Stimulated activated CD4-positive, alpha-beta T cell treated with anti-CD3 and anti-CD28 coated beads, Interleukin-15, amount 100 ng/mL, for 24 hours (primary cell): ENCODE measurements at regions not wholly inside any gene's neighbourhood (a gene's known extent, or its start where the extent isn't known, plus 50 kb on each side); places are given as distances from the start of the nearest gene placed in this dataset.

Experiments
- DNase-seq: peaks from one replicate; pipeline ENCODE4 v3.0.0-alpha.2; 2020

DNA sequence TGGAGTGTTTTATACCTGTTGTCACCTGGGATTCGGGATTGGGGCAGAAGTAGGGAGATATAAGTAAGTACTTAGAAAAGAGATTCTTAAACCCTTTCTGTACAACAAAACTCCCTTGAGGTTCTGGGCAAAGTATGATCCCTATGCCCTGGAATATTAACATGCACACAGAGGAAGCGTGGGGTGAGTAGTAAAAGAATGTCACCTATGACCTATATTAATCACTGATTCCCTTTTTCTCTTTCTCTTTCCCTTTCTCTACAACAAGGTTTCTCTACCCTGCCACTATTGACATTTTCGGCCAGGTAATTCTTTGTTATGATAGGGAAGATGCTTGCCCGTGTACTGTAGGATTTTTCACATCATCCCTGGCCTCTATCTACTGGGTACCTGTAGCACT lies 209.7 kb upstream of the PLET1 start:
- no peak for DNase-seq

DNA sequence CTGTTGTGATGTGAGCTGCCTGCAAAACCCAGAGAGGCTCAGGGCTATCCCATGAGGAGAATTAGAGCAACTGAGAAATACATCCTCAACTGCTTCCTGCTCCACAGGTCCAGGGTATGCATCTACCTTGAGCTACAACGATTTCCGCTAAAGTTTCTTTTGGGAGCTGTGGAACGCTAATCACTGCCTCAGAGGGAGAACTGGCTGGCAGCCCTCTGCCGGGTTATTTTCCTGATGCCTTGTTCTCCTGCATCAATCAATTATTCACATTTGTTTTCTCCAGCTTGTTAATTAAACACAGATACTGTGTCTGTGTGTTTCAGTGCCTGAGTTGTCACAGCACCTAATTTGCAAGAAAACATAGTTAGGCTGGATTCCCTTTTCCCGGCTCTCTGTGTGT lies 211.1 kb upstream of the PLET1 start:
- DNase-seq: no peak

DNA sequence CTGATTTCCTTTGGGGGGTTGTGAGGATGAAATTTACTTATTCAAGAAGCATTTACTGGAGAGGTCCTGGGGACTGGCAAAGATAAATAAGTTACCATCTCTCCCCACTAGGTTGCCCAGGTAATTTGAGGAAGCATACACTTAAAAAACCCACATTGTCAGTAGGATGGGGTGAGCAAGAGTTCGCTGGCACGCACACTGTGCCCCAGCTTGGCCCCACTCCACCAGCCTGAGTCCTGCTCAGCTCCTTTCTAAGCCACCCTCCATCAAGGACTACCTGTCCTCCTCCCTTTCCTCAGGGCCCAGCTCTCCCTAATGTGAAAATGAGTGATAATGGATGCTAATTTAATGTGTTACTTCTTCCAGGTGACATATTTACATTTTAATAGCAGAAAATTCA lies 216.5 kb upstream of the PLET1 start:
- DNase-seq: no peak

DNA sequence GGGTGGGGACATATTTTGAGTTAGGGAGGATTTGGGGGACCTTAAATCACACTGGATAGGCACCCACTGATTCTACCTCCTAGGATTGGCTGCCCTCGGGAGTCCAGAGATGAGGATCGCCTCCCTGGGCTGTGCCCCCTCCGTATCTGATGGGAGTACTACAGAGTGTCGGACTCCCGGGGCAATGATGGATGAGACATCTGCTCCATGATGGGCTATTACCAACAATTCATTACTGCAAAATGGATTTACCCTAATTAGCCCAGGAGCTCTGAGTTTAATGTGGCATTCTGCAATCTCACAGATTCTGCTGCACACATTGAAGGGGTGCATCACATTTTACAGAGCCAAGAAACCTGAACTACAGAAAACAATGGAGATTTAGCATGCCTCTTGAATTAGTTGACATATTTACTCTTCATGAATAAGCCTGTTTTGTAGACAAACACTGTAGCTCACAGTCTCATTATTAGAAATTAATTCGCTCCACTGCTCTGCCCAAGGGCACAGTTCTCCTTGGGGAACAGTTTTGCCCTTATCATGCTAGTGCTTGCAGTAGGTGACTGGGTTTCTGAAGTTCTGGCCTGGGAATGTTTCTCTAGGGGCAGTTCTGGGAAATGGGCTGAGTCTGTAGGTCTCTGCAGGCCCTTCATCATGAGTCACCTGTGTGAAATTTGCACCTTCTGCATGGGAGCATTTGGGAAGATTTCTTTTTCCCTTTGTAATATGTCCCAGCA lies 217.1 kb upstream of the PLET1 start:
- no peak for DNase-seq

DNA sequence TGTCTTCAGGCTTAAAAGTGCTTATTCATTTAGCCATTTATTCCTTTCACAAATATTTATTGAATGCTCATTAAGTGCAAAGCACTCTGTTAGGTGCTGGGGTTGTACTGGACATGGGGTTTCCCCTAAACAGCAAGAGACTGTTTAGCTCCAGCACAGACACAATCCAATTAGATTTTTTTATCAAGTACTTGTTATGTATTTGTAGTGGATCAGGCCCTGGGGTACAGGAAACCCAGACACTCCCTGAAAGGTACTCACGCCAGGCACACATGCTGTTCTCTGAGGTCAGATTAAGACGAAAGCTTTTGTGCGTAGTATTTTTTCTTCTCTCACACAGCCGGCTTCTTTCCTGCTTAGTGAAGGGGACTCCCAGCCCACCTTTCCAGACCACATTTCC lies 218.1 kb upstream of the PLET1 start:
- DNase-seq: no peak

DNA sequence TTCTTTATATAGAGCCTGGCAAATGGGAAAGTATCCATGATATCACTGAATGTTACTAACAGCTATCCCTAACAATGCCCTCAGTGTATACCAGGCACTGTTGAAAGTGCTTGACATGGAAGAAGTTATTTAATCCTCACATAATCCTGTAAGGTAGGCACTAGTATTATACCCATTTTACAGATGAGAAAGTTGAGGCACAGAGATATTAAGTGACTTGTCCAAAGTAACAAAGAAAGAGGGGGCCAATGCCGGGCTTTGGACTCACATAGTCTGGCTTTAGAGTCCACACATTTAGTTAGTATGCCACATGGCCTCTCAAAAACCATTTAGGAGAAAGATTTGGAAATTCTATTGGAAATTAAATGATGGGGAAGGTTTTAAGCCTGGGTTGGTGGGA lies 220.8 kb upstream of the PLET1 start:
- no peak for DNase-seq

DNA sequence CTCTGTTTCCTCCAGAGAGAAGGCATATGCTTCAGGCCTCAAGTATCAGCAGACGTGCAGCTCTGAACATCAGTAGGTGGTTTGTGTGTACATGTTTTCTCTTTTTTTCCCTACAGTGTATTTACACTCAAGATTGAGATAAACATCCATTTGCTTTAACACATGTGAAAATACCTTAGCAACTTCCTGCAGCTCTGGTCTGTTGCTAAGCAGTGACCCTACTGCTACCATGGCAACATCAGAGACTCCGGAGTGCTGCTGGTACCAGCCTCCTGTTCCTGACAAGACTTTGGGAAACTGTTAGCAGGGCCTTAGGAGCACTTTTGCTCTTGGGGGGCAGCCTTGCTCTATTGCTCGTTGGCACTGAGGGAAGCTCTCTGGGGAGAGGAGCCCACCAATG lies 221.2 kb upstream of the PLET1 start:
- no peak for DNase-seq

DNA sequence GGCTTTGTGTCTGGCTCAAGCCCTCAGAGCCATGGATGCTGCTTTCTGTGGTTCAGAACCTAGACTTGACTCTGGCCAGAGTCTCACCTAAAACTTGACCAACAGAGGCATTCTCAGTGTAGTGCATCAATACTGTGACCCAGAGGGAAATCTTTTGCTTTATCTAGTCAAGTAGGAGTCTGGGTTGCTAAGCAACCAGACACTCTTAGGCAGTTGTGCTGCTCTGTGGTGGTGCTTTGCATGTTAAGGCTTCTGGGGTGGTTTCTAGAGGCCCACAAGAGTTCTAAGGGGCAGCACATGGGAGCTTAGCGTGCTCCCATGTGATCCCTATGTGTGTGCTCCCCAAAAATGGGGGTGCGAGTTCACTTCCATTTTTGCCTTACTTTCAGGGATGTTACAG lies 224.6 kb upstream of the PLET1 start:
- DNase-seq: no peak

DNA sequence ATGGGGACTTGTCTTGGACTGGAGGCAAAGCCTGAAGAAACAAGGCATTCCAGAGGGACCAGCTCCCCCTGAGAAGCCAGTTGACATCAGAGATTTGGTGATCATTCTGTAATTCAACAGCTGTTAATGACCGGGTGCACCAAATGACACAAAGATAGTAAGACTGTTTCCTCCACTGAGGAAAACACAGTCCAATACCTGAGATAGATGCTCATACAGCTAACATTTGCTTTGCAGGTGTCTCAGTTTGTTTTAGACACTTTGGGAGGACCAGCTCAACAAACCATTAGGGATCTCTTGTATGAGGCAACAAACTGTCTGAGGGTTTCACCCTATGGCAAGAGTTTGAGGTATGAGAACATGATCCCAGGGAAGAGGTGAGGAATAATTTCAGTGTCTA lies 237.2 kb upstream of the PLET1 start:
- DNase-seq: no peak

DNA sequence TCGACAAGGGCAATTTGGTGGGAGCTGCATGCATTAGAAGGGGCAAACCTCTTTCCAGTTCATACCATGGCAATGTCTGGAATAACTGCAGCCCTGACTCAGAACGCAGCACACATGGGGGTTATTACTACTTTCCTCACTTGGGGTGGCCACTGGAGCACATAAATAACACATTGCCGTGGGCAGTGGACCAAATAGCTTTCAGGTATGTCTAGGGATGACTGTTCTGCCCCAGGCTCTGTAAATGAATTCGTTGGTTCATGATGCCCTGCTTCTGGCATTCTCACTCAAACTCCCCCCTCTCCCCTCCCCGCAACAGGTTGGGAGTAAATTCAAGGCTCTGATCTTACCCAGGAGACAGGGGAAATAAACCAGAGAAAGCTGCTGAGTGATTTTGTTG lies 238.0 kb upstream of the PLET1 start:
- no peak for DNase-seq

DNA sequence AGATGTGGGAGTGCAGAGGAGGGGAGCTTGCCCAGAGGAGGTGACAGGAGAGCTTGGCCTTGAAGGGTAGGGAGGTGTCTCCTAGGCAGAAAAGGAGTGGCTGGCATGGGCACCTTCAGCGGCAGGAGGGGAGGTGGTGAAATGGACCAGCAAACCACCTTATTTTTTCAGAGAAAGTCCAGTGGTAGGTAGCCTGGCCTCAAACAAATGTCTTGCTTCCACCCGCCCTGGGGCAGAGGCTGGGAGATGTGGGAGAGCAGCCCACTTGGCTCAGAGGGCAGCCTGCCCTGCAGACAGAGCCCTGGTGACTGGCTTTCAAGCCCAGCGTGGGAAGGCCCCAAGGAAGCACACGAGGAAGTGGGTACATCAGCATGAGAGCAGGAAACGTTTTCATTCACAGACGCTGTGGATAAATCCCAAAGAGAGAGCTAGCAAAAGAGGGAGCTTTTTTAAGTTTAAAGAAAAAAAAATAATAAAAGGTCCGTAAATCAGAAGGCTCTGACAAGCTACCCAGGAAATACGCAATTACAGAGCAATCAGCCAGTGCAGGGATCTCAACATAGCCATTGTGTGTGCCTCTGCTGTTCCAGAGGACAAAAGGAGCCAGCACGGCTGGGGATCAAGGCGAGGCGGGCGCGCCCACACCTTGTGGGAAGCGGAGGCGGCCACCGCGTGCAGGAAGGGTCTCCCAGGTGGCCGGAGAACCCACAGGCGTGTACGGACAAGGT lies 238.7 kb upstream of the PLET1 start:
- no peak for DNase-seq

DNA sequence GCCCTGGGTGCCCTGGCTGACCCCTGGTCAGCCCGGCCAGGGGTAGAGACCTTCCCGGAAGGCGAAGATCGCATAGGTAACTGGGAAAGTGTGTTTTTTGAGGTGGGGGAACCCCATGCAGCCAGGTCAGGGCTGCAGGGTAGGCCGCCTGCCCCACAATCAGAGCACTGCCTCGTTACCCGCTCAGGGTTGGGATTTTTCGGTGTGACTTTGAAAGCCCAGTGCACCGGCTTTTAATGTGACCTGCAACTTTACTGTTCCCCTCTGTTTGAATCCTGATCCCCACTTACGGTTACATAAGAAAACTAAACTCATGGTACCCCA lies 239.2 kb upstream of the PLET1 start:
- no peak for DNase-seq

DNA sequence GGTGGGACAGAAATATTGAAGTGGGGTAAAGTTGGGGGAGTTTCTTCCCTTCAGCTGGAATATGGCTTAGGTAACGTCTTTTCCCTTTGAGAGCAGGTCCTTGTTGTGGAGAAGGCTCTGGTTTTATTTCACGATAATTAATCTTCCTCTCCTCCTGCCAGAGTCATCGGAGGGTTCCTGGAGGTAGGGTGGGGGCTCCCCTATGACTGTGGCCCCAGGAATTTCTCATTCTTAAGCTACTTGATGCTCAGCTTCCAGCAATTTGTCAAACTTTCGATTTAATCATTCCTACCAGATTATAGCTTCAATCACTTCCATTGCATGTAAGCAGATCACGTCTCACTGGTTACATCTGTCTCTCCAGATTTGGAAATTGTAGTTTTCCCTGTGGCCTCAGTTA lies 242.8 kb upstream of the PLET1 start:
- no peak for DNase-seq

DNA sequence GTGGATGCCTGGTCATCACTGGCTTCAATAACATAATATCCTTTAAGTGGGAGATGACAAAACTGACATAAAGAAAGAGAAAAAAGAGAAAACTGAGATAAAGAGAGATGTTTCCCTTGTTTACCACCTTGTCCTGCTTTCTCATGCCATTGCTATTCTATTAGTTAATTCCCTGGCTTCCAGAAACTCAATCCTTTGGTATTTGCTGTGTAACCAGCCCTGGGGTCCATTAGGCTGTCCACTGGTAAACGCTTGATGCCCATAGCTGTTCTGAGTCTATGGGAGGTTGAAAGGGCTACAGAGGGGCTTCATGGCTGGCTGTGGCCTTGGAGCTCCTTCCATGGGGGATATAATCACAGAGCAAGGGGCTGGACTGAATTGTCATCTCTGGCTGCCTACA lies 243.4 kb upstream of the PLET1 start:
- DNase-seq: no peak

DNA sequence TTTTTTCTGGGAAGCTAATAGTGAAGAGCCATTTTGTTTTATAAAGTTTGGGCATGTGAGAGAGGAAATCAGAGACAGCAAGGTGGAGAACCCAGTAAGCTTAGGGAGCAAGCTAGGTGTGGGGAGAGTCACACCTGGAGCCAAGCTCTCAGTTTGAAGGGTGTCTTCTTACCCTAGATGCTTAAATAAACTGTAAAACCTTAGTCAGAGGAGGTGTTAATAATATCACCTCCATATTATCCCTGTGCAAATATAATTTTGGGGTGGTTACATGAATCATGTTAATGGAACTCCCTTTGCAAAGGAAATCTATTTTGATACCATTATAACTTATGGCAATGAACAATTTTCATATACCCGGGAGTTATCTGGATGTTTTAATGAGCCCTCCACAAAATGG lies 246.2 kb upstream of the PLET1 start:
- no peak for DNase-seq

DNA sequence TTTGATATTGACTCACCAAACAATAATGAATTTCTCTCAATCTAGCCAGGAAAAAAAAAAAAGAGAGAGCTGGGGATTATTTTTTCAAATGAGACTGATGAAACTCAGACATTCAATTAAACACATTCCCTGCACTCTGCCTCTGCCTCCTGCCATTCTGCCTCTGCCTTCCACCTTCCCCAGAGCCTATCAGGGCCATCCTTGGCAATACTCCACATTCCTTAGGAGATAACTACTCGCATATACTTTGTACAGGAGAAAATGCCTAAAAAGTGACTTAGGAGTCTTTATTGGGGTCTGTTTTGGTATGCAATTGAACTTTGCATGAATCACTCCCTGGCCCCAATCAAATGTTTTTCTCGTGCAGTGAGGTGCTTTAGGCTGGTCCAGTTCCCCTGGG lies 246.6 kb upstream of the PLET1 start:
- DNase-seq: no peak

DNA sequence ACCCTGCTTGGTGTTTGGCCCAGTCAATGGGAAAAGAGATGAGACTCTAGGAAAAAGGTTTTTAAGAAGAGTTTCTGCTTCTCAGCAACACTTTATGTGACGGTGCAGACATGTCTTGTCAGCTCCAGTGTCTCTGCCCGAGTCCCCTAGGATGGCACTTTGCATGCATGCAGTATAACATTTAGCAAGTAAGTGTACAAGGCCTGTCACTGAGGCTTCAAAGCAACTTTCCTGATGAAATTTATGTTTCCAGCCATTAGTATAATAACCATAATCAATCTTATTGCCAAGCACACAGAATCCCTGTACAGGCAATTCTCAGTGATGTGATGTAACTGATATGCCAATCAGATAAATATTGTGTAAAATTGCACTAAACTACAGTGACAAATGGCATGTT lies 248.1 kb upstream of the PLET1 start:
- no peak for DNase-seq

DNA sequence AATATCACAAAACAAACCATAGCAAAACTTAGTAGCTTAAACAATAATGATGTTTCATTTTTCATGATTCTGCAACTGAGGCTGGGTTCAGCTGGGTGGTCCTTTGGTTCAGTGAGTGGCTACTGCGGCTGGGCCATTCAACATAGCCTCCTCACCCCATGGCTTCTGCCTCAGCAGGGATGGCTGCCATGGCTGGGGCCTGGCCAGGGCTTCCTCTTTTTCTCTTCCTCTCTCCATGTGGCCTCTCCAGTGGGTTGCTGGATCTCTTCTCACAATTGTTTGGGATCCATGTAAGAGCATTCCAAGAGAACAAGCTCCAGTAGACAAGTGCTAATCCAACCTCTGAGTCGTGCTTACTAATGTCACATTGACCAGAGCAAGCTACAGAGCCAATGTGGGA lies 248.6 kb upstream of the PLET1 start:
- no peak for DNase-seq

DNA sequence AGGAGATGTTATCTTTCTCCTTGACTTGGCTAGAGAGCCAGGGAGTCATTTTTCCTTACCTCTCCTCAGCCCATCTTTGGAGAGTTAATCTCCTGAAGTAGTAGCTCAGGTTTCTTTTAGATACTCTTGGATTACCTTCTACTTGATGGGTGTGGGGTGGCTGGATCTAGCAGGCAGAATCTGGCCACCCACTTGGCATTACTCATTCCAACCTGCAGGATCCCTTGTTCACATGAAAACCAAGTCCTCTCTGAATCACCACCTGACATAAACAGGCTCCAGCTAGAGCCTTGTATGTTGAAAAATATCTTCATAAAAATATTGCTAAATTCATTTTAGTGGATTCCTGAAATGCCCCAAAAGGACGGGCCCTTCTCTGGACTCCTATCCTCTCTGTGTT lies 250.6 kb upstream of the PLET1 start:
- DNase-seq: no peak

DNA sequence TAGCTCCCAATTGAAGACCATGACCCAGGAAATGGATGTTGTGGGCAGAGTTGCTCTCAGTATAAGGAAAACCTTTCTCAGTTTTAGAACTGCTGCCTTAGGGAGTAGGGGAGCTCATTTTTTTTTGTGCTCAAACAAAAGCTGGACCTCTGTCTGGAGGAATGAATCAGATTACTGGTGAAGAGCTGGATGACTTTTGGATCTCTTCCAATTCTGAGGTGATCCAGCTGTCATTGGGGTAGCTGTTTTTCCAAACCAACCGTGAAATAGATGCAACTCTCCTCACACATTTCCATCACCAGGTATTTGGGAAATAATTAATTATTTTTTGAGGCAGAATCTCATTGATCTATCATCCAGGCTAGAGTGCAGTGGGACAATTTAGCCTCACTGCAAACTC lies 251.3 kb upstream of the PLET1 start:
- DNase-seq: no peak

DNA sequence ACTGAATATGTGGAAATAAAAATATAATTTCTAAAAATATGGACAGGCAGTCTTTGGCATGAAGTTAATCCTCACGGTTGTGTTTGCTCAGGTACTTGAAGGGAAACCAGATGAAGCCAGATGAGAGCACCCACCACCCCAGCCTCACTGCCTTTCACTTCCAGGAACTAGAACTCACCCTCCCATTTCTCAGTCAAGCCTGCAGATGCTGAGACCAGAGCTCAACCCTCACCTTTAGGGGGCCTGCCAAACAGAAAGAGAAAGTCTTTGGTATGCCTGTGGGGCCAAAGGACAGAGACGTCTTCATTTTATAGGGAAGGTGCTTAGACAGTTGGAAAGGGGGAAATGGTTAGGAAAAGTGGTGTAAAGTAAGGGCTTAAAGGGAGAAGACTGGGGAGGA lies 252.8 kb upstream of the PLET1 start:
- DNase-seq: no peak

DNA sequence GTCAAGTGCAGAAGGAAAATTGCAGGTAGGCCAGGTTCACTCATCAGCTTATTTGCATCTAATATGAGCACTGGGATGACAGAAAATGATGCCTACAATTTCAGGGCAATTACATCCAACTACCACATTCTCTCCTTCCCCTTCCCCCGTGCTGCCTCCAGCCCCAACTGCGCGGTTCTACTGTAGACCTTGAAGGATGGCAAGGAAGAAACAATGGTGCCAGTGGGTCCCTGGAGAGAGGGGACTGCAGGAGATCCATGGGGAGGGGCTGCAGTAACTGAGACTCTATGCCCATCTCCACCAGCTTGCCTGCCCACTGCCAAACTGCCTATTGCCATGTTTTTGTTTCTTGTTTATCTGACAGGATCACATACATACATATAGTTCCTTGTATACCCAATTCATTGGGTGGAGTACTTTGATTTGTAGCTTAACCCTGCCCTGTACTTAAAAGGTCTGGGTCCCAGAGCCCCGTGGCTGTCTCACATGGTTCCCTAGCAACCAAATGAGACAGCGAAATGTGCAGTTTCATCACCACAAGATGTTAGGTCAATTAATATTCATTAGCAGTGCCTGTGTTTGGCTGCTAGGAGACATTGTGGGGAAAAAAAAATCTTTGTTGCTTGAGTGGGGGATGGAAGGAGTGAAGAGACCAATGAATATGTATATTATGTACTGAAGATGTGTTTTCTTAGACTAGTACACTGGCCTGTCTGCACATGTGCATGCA lies 253.5 kb upstream of the PLET1 start:
- DNase-seq: no peak

DNA sequence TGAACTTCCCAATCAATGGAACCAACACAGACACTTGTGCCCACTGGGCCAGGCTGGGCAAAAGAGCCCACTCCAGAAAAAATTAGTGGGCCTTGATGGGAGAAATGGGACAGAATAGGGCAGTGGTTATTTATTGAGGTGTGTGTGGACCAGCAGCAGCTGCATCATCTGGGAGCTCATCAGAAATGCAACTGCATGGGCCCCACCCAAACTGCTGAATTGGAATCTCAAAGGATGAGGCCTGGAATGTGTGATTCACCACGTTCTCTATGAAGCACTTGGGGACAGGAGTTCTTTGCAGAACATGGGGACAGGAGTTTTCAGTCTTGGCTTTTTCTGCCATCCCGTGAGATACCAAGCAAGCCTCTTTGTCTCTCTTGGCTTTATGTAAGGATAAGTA lies 255.6 kb upstream of the PLET1 start:
- DNase-seq: no peak

DNA sequence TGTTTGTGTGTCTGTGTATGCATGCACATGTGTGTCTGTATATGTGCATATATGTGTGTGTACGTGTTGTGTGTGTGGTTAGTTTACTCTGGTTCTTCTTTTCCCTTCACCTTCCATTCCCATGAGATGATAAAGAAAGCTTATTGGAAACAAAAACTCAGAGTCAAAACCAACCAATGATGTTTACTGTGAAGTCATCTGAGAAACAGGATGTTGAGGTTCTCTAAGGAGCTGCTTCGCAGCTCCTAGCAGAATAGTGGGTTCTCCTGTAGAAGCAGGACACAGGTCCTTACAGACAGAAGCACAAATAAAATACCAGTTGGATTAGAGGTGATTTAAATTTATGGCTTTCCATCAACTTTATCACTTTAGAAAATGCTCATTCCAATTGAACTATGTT lies 256.1 kb upstream of the PLET1 start:
- DNase-seq: no peak

DNA sequence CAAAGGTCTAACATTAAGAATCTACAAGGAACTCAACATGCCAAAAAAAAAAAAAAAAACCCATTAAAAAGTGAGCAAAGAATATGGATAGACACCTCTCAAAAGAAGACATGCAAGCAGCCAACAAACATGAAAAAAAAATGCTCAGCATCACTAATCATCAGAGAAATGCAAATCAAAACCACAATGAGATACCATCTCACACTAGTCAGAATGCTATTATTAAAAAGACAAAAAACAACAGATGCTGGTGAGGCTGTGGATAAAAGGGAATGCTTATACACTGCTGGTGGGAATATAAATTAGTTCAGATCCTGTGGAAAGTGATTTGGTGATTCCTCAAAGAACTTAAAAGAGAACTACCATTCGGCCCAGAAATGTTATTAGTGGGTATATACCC lies 257.7 kb upstream of the PLET1 start:
- no peak for DNase-seq
